ENCODE measurements at regions not wholly inside any gene's neighbourhood (a gene's known extent, or its start where the extent isn't known, plus 50 kb on each side); places are given as distances from the start of the nearest gene placed in this dataset.
"Not testable (repeated sequence)": the region's sequence is repeated elsewhere in the genome, so short reads cannot be mapped to it uniquely, and the experiment has no call there.

DNA sequence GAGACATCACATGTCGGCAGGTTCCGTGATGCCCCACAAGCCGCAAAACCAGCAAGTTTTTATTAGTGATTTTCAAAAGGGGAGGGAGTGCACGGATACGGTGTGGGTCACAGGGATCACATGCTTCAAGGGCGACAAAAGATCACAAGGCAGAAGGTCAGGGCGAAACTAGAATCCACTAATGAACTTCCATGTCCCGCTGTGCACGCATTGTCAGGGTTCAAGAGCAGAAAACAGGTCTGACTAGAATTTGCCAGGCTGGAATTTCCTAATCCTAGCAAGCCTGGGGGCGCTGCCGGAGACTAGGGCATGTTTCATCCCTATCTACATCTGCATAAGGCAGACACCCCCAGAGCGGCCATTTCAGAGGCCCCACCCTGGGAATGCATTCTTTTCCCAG, 225.2 kb downstream of the NPHP4 start:
- TF ChIP-seq, protein P1, sequence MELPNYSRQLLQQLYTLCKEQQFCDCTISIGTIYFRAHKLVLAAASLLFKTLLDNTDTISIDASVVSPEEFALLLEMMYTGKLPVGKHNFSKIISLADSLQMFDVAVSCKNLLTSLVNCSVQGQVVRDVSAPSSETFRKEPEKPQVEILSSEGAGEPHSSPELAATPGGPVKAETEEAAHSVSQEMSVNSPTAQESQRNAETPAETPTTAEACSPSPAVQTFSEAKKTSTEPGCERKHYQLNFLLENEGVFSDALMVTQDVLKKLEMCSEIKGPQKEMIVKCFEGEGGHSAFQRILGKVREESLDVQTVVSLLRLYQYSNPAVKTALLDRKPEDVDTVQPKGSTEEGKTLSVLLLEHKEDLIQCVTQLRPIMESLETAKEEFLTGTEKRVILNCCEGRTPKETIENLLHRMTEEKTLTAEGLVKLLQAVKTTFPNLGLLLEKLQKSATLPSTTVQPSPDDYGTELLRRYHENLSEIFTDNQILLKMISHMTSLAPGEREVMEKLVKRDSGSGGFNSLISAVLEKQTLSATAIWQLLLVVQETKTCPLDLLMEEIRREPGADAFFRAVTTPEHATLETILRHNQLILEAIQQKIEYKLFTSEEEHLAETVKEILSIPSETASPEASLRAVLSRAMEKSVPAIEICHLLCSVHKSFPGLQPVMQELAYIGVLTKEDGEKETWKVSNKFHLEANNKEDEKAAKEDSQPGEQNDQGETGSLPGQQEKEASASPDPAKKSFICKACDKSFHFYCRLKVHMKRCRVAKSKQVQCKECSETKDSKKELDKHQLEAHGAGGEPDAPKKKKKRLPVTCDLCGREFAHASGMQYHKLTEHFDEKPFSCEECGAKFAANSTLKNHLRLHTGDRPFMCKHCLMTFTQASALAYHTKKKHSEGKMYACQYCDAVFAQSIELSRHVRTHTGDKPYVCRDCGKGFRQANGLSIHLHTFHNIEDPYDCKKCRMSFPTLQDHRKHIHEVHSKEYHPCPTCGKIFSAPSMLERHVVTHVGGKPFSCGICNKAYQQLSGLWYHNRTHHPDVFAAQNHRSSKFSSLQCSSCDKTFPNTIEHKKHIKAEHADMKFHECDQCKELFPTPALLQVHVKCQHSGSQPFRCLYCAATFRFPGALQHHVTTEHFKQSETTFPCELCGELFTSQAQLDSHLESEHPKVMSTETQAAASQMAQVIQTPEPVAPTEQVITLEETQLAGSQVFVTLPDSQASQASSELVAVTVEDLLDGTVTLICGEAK (IDR thresholded peaks at IDR 0.05; ENCODE audit: borderline replicate concordance): not testable (repeated sequence)
- not testable (repeated sequence) for TF ChIP-seq SMC3 (IDR thresholded peaks at IDR 0.05; ENCODE audit: borderline replicate concordance, low read length); POLR2A (IDR thresholded peaks at IDR 0.05; ENCODE audit: low read depth, low read length); BHLHE40 (IDR thresholded peaks at IDR 0.05; ENCODE audit: borderline replicate concordance in 1 of 2, low read depth in 2 of 2, low read length in 1 of 2); RBBP5 (conservative IDR thresholded peaks at IDR 0.05); MXI1 (IDR thresholded peaks at IDR 0.05; ENCODE audit: low read depth, low read length); HDAC6 (IDR thresholded peaks at IDR 0.05; ENCODE audit: unreplicated experiment); NR2F1 (conservative IDR thresholded peaks at IDR 0.05); CBX5 (IDR thresholded peaks at IDR 0.05; ENCODE audit: low read depth); YY1 (IDR thresholded peaks at IDR 0.05; ENCODE audit: low read depth, low read length)
- TF ChIP-seq, protein P2, sequence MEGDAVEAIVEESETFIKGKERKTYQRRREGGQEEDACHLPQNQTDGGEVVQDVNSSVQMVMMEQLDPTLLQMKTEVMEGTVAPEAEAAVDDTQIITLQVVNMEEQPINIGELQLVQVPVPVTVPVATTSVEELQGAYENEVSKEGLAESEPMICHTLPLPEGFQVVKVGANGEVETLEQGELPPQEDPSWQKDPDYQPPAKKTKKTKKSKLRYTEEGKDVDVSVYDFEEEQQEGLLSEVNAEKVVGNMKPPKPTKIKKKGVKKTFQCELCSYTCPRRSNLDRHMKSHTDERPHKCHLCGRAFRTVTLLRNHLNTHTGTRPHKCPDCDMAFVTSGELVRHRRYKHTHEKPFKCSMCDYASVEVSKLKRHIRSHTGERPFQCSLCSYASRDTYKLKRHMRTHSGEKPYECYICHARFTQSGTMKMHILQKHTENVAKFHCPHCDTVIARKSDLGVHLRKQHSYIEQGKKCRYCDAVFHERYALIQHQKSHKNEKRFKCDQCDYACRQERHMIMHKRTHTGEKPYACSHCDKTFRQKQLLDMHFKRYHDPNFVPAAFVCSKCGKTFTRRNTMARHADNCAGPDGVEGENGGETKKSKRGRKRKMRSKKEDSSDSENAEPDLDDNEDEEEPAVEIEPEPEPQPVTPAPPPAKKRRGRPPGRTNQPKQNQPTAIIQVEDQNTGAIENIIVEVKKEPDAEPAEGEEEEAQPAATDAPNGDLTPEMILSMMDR (IDR thresholded peaks at IDR 0.05 in 2 of 3, conservative IDR thresholded peaks at IDR 0.05 in 1 of 3; ENCODE audit: control insufficient read depth in 2 of 3, extremely low read depth in 1 of 3, insufficient read depth in 1 of 3, low read depth in 3 of 3, low read length in 3 of 3): not testable (repeated sequence)
- TF ChIP-seq, protein P3, sequence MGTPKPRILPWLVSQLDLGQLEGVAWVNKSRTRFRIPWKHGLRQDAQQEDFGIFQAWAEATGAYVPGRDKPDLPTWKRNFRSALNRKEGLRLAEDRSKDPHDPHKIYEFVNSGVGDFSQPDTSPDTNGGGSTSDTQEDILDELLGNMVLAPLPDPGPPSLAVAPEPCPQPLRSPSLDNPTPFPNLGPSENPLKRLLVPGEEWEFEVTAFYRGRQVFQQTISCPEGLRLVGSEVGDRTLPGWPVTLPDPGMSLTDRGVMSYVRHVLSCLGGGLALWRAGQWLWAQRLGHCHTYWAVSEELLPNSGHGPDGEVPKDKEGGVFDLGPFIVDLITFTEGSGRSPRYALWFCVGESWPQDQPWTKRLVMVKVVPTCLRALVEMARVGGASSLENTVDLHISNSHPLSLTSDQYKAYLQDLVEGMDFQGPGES (IDR thresholded peaks at IDR 0.05): not testable (repeated sequence)
